HG03520 (cell line): ENCODE measurements at regions not wholly inside any gene's neighbourhood (a gene's known extent, or its start where the extent isn't known, plus 50 kb on each side); places are given as distances from the start of the nearest gene placed in this dataset.
A peak's percentile ranks its signal among the peaks of the same experiment; 100 is the strongest.
"Not testable (repeated sequence)": the region's sequence is repeated elsewhere in the genome, so short reads cannot be mapped to it uniquely, and the experiment has no call there.

Experiments
- ATAC-seq: cut with Tn5 transposase; IDR thresholded peaks from one replicate; pipeline ENCODE4 v1.9.1; 2021; ENCODE audit warnings: mild to moderate bottlenecking, moderate library complexity; ENCODE audit not compliant: unreplicated experiment

DNA sequence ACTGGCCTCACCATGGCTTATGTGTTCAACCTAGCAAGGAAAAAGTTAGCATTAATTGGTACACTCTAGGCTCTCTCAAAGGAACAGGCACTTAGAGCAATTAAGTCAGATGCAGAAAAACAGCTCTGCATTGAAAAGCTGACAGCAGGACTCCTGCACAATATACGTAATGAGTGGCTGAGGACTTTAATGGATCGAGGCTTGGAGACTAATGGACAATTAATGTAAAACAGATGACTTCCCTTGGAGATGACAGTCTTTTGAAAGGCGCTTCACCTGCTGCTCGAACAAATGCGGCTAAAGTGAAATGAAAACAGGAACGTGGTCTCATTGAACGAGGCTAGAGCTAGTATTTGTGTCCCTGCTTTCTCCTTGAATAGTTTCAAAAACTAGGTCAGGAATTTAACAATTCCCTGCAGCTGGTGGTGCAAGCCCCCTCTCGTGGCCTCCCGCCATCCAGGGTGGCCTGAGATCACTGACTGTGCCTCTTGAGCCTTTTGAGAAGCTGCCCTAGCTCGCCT is 137.1 kb downstream of the ELOVL4 start:
- no peak for ATAC-seq

DNA sequence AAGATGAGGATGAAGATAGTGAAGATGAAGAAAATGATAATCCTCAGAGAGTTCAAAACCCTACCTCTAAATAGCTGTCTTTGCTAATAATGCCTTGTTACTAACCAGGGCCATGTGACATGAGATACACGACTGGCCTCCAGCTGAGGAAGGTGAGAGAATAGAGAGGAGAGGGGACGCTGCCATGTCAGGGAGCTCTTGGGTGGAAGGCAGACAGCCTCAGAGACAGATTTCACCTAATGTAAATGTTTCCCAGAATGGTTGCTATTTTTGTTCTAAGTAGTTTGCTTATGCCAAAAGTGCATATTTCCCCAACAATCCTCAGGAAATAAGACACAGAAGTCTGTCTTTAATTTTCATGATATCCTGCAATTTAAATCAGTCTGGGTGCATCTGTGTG is 138.4 kb downstream of the ELOVL4 start:
- no peak for ATAC-seq

DNA sequence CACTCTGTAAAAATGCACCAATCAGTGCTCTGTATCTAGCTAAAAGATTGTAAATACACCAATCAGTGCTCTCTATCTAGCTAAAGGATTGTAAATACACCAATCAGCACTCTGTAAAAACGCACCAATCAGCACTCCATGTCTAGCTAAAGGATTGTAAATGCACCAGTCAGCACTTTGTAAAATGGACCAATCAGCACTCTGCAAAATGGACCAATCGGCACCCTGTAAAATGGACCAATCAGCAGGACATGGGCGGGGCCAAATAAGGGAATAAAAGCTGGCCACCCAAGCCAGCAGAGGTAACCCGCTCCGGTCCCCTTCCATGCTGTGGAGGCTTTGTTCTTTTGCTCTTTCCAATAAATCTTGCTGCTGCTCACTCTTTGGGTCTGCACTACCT is 140.7 kb downstream of the ELOVL4 start:
- ATAC-seq: not testable (repeated sequence)

DNA sequence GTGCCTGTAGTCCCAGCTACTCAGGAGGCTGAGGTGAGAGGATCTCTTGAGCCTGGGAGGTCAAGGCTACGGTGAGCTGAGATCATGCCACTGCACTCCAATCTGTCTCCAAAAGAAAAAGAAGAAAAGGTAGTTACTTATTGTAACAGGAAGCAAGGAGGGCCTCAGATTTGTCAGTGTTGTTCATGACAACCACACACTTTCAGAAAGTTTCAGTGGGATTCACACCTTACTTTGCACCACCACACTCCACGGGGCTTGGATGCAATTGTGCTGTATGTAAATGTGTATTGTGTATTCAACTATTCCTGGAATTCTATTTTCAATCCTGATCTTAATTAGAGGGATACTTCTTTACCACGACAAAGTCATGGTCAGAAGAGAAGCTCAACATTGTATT is 142.6 kb downstream of the ELOVL4 start:
- ATAC-seq: no peak

DNA sequence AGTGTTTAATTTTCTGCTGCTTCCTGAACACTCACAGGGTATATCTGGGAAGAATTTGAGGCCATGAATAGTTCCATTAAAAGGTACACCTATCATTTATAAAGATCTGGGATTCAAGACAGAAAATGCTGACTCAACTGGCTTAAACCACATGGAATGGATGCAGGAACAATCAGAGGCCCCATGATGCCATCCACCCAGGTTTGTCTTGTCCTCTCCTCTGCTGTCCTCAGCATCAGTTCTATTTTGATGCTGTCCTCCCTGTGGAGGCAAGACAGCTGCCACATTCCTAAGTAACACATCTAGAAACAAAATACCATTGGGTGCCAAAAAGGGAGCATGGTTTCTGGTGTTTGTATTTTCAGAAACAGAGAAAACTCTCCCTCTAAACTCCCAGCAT is 143.4 kb downstream of the ELOVL4 start:
- no peak for ATAC-seq

DNA sequence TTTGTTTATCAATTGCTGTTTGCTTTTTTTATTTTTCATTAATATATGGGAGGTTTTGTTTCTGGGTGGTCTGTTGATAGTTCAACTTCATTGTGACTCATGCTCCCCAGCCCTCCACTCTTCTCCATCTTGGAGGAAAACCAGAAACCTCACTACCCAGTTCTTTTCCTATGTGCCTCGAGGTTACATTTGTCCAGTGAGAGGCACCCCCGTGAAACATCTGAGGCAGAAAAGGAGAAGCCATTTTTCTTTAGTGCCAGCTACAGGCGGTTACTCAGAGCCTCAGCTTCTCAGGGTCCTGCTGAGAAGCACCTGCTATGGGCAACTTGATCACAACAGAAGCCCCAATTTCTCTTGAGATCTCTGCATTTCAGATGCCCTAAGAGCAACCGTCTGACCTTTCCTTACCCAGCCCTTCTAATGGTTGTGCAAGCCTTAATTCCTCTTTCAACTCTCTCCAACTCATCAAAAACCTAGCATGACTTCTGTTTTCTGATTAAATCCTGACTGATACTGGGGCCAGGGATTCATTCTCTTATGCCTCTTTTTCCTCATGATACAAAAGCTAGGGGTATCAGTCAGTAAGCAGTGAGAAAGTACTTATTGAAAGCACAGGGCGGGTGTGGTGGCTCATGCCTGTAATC is 144.6 kb downstream of the ELOVL4 start:
- no peak for ATAC-seq

DNA sequence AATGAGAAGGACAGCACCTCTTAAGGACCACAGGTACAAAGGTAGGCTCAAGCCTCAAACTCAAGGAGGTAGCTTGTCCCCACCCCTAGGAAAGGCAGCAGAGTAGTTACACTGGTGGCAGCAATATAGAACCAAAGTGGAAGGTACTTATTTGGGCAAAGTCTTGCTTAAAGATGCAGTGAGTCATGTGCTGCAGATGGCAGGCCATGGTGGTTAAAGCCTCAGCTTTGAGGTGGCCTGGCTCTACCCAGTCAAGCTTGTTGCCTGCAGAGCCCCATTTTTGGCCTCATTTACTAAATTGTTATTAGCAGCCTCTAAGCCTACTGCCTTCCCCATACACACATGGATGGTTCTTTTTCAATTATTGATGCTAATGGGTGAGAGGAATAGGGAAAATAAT is 146.0 kb downstream of the ELOVL4 start:
- ATAC-seq: no peak

DNA sequence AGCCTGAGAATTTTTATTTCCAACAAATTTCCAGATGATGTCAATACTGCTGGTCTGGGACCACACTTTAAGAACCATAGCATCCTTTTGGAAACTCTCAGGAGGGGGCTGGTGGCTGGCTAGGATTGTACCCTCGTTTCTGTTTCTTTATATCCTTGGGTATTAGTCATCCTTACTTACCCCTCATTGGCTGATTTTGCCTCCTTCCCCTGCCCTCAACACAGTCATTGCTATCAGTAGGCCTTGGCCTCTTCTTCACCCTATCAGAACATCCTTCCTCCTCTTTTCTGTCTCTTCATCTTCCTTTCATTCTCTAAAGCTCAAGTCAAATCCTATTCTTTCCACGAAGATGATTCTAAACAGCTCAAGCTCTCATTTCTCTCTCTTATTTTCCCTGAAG is 148.5 kb downstream of the ELOVL4 start:
- ATAC-seq: no peak

DNA sequence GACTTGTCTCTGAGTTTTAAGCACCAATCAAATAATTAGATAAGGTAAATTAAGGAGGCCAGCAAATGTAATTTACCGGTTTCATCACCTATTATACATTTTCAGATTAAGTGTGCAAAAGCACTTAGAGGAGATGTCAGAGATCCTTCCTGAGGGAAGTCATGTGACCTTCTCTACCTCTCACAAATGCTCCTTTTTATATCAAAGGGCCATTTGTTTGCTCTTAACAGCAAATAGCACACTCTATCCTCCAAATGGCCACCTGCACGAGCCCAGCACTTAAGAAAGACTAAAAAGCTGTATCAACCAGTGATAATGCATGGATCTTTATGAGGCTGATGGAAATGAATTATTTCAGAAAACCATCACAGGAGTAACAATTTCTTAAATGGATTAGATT is 149.4 kb downstream of the ELOVL4 start:
- no peak for ATAC-seq

DNA sequence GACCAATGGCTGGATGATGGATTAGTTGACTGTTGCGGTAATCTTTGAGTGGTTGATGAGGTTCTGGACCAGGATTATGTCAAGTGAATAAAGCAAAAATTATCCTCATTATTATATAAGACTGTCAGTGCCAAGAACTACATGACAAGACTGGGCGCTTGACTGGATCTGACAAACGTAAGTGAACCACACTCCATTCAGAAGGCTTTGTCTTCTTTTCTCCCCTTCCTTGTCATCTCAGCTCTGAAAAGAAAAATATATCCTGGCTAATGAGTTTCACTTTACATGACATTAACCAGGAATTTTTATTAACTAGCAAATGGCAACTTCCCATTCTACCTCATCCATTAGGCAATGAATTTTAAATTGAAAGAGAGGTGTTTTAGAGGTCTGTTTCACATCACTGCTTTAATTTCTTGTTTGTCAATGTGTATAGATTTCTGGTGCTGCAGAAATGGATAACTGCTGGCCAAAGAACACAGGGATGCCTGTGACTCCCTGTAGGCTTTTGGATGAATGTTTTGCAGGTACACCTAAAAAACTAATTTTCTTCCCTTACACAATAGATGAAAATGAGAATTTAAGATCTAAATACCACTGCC is 150.1 kb downstream of the ELOVL4 start:
- ATAC-seq: no peak

DNA sequence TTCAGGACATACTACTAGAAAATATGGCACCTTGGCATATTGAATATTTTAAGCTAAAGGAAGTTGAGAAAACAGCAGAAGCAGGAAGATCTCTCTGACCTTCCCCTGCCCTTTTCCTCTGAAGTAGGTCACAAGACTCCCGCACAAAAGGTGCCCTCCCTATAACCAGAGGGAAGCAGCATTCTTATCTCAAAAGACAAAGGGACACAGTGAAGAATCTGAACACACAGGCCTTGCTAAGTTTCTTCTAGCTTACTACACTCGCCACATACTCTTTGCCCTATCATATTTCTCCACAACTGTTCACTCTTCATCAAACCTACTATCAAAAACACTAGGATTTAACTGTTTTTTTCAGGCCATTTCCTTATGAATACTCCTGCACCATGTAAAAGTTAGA is 151.2 kb downstream of the ELOVL4 start:
- ATAC-seq: no peak

DNA sequence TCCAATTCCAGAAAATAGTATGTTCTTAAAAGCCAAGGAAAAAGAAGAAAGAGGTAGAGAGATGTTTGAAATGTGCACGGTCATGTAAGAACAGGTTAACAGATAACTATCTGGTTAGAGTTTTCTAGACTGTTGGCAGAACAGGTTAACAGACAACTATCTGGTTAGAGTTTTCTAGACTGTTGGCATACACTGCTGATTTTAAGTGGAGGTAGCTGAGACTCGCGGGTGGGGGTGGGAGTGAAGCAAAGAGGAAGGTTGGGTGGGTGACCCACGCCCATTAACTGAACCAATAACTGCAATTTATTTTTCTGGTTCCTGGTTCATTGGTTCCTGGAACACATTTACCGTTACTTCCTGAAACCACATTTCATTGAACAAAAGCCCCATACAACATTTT is 157.5 kb downstream of the ELOVL4 start:
- no peak for ATAC-seq

DNA sequence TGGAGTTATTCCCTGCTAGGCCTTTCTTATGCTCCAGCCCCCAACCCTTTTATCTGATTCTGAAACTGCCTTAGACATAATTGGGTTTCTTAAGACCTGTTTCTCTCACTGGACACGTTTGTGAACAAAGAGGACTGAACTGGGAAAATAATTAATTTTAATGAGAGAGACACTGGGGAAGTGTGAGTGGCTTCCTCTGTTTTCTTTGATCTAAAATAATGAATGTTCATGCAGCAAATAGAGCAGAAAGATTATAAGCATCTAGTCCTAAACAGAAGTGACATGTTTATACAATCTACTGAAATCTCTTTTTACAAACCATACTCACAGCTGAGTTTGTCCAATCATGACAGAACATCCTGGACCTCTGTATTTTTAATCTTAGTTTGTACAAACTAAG is 157.6 kb downstream of the SH3BGRL2 start:
- no peak for ATAC-seq

DNA sequence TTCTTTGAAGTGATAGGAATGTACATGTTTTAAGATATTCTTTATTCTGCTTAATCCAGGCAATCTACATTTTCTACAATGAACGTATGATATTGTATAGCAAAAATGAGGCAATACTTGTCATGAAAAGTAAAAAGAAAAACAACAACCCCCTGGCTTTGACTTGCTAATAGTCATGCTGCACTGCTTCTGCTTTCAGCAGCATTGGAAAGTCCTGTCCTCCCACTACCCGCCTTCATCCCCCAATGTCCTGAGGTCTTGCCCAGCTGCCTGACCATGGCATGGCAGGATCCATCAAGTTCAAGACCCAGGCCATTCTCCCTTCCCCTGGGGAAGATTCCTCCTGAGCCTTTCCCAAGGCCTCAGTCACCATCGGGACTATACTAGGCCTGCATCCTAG is 156.5 kb downstream of the SH3BGRL2 start:
- no peak for ATAC-seq

DNA sequence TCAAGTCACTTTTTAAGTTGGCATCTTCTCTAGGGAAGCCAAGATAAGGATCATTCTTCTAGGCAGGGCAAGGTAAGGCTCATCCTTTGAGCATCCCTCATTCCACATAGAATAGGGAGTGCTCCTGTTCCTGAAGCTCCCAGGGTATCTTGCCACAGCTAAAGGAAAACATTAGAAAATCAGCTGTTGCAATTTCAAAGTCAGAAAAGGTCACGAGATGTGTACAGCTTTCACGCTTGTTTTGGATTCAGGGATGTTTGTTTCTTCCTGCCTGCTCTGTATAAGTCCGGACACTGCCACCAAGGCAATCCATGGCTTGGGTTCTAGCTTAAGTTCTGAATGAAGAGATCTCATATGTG is 153.2 kb downstream of the SH3BGRL2 start:
- no peak for ATAC-seq

DNA sequence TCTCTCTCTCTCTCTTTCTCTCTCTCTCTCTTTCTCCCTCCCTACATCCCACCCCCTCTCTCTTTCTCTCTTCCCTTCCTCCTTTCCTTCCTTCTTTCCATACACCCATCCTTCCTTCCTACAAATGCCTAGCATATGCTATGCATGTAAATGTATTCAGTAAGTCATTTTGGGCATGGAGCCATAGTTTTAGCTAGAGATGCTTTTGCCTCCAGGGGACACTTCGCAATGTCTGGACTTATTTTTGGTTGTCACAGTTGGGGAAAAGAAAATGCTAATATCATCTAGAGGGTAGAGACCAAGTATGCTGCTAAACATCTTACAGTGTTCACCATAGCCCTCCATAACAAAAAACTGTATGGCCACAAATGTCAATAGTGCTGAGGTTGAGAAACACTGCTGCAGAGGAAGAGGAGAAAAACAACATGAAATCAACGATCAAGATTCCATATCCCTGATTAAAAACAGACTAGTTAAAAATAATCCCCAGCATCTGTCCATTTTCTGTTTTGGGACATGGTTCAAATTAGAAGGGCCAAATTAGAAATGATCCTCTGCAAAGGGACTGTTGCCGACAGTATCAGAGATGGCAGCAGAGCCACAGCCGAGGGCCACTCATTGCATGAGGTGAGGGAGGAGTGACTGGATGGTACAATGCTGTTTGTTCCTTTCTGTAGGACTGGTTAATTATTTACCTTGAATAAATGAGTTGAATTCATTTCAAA is 152.7 kb downstream of the SH3BGRL2 start:
- no peak for ATAC-seq

DNA sequence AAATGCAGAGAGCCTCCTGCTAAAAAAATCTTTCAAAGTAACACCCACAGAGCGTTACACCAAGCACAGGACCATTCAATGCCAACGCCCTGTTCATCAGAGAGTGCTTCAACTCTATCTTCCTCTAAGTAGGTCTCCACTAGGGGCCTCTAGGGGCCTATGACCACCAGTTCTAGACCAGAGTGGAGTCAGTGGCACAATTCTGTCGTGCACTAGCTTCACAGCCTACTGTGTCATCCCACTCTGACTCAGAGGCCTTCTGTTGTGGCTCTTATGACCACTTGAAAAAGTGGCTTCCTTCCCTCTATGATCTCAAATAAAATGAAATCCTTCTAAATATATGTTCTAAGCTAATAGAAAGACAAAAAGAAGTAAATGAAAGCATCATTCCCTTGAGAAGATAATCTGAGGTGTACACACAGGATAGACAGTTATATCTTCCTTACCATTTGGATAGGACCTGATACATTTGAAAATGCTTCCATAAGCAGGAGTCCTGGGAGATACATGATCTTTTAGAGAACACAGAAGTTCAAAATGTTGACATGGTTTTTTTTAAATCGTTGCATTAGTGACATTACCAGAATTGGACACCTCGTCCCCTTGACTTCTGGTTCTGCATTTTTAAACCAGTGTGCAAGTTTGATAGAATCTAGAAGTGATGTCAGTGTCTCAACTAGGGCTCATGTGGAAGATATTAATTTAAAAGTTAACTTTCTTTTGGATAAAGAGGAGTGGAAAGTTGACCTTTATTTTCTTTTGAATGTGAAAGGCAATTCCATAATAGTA is 151.9 kb downstream of the SH3BGRL2 start:
- no peak for ATAC-seq

DNA sequence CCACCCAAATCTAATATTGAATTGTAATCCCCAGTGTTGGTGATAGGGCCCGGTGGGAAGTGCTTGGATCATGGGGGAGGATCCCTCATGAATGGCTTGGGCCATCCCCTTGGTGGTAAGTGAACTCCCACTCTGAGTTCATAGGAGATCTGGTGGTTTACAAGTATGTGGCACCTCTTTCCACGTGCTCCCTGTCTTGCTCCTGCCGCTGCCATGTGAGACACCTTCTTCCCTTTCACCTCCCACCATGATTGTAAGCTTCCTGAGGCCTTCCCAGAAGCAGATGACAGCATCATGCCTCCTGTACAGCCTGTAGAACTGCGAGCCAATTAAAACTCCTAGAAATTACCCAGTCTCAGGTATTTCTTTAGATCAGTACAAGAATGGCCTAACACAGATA is 150.8 kb downstream of the SH3BGRL2 start:
- ATAC-seq: no peak

DNA sequence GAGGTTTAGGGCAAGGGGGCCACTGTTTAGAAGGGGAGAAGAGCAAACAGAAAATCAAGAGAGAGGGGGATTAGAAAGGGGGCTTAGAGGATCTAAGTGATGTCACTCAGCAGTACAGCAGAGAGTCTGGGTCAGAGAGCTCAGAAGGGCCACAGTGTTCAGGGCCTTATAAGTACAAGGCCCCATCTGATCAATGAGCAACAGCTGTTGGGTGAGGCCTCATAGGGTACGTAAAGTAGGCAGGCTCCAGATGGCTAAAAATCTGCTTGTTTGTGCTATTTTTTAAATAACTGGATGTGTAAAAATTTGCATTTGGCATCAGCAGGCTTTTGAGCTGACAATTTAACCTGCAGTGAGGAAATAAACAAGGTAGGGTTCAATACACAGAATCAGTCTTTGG is 149.8 kb downstream of the SH3BGRL2 start:
- ATAC-seq: no peak

DNA sequence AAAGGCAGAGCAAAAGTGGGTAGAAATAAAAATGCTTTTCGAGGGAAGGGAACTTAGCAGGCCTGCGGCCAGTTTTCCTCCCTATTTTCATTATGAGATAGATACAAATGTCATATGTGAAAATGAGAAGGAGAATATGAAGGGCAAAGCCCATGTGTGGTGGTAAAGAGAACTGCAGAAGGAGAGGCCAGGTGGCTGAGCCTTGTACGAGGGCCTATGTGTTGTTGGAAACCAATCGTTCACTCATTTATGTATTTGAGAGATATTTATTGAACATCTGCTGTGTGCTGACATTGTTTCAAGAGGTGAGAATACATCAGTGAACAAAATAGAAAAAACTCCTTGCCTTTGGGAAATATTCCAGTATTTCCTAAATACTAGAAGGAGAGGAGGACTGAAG is 147.7 kb downstream of the SH3BGRL2 start:
- ATAC-seq: no peak

DNA sequence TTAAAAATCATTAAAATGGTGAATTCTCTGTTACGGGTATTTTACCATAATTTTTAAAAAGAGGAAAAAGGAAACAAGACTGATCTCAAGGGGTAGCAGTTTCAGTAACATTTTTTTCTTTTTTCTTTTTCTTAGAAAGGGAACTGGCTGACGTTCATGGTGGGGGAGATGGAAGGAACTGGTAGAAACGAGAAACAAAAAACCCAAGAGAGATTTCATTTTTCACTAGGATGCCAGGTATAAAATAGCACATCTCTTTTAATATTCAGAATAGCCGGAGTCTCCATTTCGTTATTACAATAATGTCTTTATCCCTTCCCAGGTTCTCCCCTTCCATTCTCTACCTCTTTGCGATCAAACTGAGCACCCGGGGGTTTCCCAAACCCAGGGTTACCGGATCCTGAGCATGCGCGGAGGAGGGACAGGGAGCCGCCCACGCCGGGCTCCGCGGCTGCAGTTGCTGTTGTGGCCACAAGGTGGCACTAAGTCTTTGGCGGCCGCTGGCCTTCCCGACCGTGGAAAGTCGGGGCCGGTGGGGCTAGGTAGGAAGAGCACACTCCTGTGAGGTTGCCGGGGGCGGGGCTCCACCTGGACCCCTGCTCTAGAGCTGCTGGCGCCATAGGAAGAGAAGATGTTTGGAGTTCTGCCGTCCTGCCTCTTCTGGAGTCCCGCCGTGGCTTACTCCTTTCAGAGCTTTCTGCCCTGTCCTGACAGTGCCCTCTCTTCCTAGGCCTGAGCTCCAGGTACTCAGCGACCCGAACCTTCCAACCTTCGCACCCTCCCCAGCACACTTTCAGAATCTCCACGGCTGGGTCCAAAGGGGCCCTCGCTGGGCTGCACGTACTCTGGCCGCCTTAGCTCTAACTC is 146.8 kb downstream of the SH3BGRL2 start:
- ATAC-seq: peak; percentile 86
